ENCODE measurements at regions not wholly inside any gene's neighbourhood (a gene's known extent, or its start where the extent isn't known, plus 50 kb on each side); places are given as distances from the start of the nearest gene placed in this dataset.

- H3K4me3 ChIP-seq (ENCODE audit: low read depth, low read length), result no peak overlapping the region
Measured at GRCh38 chr16:65522412-65522811, 400.5 kb upstream of the CDH11 start.

GRCh38 chr16:65521633-65522328 lies 399.9 kb upstream of the CDH11 start:
- no peak overlapping the region for H3K4me3 ChIP-seq (ENCODE audit: low read depth, low read length)
- TF ChIP-seq CTCF (IDR thresholded peaks at IDR 0.05; ENCODE audit: borderline replicate concordance, insufficient read depth, low read depth, low read length), result no peak

More at GRCh38 chr16:65522412-65522811, 400.5 kb upstream of the CDH11 start:
- TF ChIP-seq CTCF (IDR thresholded peaks at IDR 0.05; ENCODE audit: borderline replicate concordance, insufficient read depth, low read depth, low read length), result no peak

GRCh38 chr16:65519402-65519801 lies 397.5 kb upstream of the CDH11 start:
- TF ChIP-seq CTCF (IDR thresholded peaks at IDR 0.05; ENCODE audit: borderline replicate concordance, insufficient read depth, low read depth, low read length), result no peak
- no peak overlapping the region for H3K4me3 ChIP-seq (ENCODE audit: low read depth, low read length)

GRCh38 chr16:65515193-65515592 lies 393.3 kb upstream of the CDH11 start:
- no peak for TF ChIP-seq CTCF (IDR thresholded peaks at IDR 0.05; ENCODE audit: borderline replicate concordance, insufficient read depth, low read depth, low read length)
- no peak overlapping the region for H3K4me3 ChIP-seq (ENCODE audit: low read depth, low read length)

GRCh38 chr16:65510850-65511249 lies 389.0 kb upstream of the CDH11 start:
- H3K4me3 ChIP-seq (ENCODE audit: low read depth, low read length), result no peak overlapping the region
- TF ChIP-seq CTCF (IDR thresholded peaks at IDR 0.05; ENCODE audit: borderline replicate concordance, insufficient read depth, low read depth, low read length), result no peak

GRCh38 chr16:65510241-65510640 lies 388.4 kb upstream of the CDH11 start:
- TF ChIP-seq CTCF (IDR thresholded peaks at IDR 0.05; ENCODE audit: borderline replicate concordance, insufficient read depth, low read depth, low read length), result no peak
- H3K4me3 ChIP-seq (ENCODE audit: low read depth, low read length), result no peak overlapping the region

- no peak for TF ChIP-seq CTCF (IDR thresholded peaks at IDR 0.05; ENCODE audit: borderline replicate concordance, insufficient read depth, low read depth, low read length)
- H3K4me3 ChIP-seq (ENCODE audit: low read depth, low read length), result no peak overlapping the region
Measured at GRCh38 chr16:65509172-65509571, 387.3 kb upstream of the CDH11 start.

Measured in GM12875 (cell line).